Lung (tissue), 11 donors: ENCODE measurements at regions not wholly inside any gene's neighbourhood (a gene's known extent, or its start where the extent isn't known, plus 50 kb on each side); places are given as distances from the start of the nearest gene placed in this dataset.

Experiments used
- ATAC-seq: fragments of 200-7000 bp; cut with Tn5 transposase; one replicate; pipeline ENCODE4 v1.9.1; 2020; ENCODE audit warnings: moderate number of reproducible peaks; ENCODE audit not compliant: insufficient read depth, low FRiP score
- DNase-seq, 3 donors: peaks; one replicate each; pipeline ENCODE4 v3.0.0-alpha.2; 2013 to 2017
- H3K27ac ChIP-seq, 2 donors: one replicate each; pipeline ENCODE4 v1.5.1; 2013; ENCODE audit warnings: mild to moderate bottlenecking in 2 of 2, moderate library complexity in 2 of 2, control low read depth in 1 of 2, inconsistent platforms in 1 of 2, low read depth in 1 of 2, low read length in 1 of 2
- H3K27me3 ChIP-seq, 3 donors: one replicate each; pipeline ENCODE4 v1.5.1; 2013; ENCODE audit warnings: low read length in 2 of 3; ENCODE audit not compliant: control insufficient read depth in 3 of 3, insufficient read depth in 3 of 3
- H3K36me3 ChIP-seq, 4 donors: one replicate each; pipeline ENCODE4 v1.5.1; 2013; ENCODE audit warnings: low read length in 4 of 4, mild to moderate bottlenecking in 1 of 4, moderate library complexity in 1 of 4; ENCODE audit not compliant: control insufficient read depth in 4 of 4, insufficient read depth in 4 of 4
- H3K4me1 ChIP-seq, 5 donors: one replicate each; pipeline ENCODE4 v1.5.1; 2013; ENCODE audit warnings: low read length in 5 of 5, mild to moderate bottlenecking in 2 of 5, moderate library complexity in 1 of 5; ENCODE audit not compliant: control insufficient read depth in 5 of 5, insufficient read depth in 5 of 5
- H3K4me3 ChIP-seq: one replicate; pipeline ENCODE4 v1.5.1; 2013; ENCODE audit warnings: mild to moderate bottlenecking, control low read depth, moderate library complexity
- H3K9ac ChIP-seq, 2 donors: one replicate each; pipeline ENCODE4 v1.5.1; 2013; ENCODE audit warnings: low read length in 2 of 2, control low read depth in 1 of 2; ENCODE audit not compliant: insufficient read depth in 1 of 2
- H3K9me3 ChIP-seq, 4 donors: one replicate each; pipeline ENCODE4 v1.5.1; 2013; ENCODE audit warnings: low read length in 3 of 4, mild to moderate bottlenecking in 1 of 4, moderate library complexity in 1 of 4; ENCODE audit not compliant: control insufficient read depth in 4 of 4, insufficient read depth in 3 of 4
- WGBS, 2 donors: extraction: QIAGEN DNeasy Blood & Tissue Kit; methylation state at CpG; one replicate each; pipeline ENCODE4 v1.1.7; 2013; 5-methylcytosine and 5-hydroxymethylcytosine counted together
- TF ChIP-seq, protein P1 (sequence below): IDR thresholded peaks from 2 replicates; pipeline ENCODE4 v1.5.1; 2012; ENCODE audit warnings: mild to moderate bottlenecking; ENCODE audit errors: control extremely low read depth, extremely low read depth
- donor health status: control.
- donor health status: control.
- donor health status: Bipolar disorder and iron deficiency.
- donor health status: healthy.
- donor health status: DM: yes; HTN: yes; CAD: no.

DNA sequence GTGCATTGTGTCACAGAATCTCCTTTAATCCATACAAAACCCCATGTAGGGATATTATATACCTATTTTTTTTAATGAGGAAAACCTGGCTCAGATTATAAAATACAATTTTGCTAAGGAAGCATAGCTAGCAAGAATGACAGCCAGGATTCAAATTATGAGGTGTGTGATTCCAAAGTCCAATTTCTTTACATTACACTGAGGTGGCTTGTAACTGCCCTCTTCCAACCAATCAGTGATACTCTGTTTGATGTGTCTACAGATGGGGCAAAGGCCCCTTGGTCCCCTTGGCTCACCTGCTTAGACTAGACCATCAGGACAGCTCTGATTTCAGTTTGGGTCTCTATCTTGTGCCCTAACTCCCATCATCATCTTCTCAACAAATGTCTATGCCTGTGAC lies 120.3 kb upstream of the ADAMTS9 start:
- Histone ChIP-seq H3K9ac (no peak overlapping the region), H3K4me1 (peaks cover 0 to 27% (median 0%) of the 10 kb centered on the region in 5 donors), H3K36me3 (peaks cover 0 to 3% (median 0%) of the 10 kb centered on the region in 4 donors), H3K27ac (no peak overlapping the region), H3K9me3 (no peaks in the 10 kb centered on the region), H3K4me3 (no peak overlapping the region), H3K27me3 (no peaks in the 10 kb centered on the region)
- ATAC-seq, result no peak
- TF ChIP-seq, protein P1, sequence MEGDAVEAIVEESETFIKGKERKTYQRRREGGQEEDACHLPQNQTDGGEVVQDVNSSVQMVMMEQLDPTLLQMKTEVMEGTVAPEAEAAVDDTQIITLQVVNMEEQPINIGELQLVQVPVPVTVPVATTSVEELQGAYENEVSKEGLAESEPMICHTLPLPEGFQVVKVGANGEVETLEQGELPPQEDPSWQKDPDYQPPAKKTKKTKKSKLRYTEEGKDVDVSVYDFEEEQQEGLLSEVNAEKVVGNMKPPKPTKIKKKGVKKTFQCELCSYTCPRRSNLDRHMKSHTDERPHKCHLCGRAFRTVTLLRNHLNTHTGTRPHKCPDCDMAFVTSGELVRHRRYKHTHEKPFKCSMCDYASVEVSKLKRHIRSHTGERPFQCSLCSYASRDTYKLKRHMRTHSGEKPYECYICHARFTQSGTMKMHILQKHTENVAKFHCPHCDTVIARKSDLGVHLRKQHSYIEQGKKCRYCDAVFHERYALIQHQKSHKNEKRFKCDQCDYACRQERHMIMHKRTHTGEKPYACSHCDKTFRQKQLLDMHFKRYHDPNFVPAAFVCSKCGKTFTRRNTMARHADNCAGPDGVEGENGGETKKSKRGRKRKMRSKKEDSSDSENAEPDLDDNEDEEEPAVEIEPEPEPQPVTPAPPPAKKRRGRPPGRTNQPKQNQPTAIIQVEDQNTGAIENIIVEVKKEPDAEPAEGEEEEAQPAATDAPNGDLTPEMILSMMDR, result no peak
- no peak for DNase-seq

- Histone ChIP-seq H3K36me3 (peaks cover 0 to 3% (median 0%) of the 10 kb centered on the region in 4 donors), H3K27ac (no peak overlapping the region), H3K27me3 (no peaks in the 10 kb centered on the region), H3K4me1 (peaks cover 0 to 30% (median 0%) of the 10 kb centered on the region in 5 donors), H3K9ac (no peak overlapping the region), H3K4me3 (no peak overlapping the region), H3K9me3 (no peaks in the 10 kb centered on the region)
- DNase-seq (peak in 2 of 3 donors; percentile 52 to 58), ATAC-seq (no peak)
- WGBS, 2 donors, result 79 to 81% methylated on average over 6 of the region's 6 CpGs
- TF ChIP-seq, protein P1, result no peak
These were observed 119.1 kb upstream of the ADAMTS9 start for GRCh38 chr3:64806668-64807605.

DNA sequence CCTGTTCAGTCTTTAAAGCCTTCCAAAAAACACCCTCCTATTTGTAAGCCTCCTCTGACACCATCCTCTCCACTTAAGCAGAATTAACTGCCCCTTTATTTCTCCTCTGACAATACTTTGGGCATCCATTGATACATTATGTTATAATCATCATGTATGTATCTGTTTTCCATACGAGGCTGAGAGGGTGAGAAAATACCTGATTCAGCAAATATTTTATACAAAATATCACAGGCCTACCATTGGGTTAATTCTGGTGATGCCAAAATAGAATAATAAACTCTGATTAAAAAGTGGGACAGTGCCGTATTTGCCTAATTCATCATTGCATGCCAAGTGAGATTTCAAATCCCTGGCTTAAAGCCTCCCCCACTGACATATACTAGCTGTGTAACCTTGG lies 118.2 kb upstream of the ADAMTS9 start:
- no peak for DNase-seq
- ATAC-seq, result no peak
- WGBS, 2 donors, result 79 to 88% methylated on average over 2 of the region's 2 CpGs

More for the DNA sequence above, 118.2 kb upstream of the ADAMTS9 start:
- no peaks in the 10 kb centered on the region for H3K27me3 ChIP-seq
- H3K9ac ChIP-seq, result no peak overlapping the region
- H3K9me3 ChIP-seq, result no peaks in the 10 kb centered on the region
- no peak overlapping the region for H3K4me3 ChIP-seq
- peaks cover 0 to 32% (median 0%) of the 10 kb centered on the region in 5 donors for H3K4me1 ChIP-seq
- peaks cover 0 to under 1% (median 0%) of the 10 kb centered on the region in 4 donors for H3K36me3 ChIP-seq
- TF ChIP-seq, protein P1, result no peak
- H3K27ac ChIP-seq, result no peak overlapping the region
